Stimulated activated CD8-positive, alpha-beta memory T cell treated with anti-CD3 and anti-CD28 coated beads, Interleukin-15, amount 100 ng/mL, for 48 hours (primary cell): ENCODE measurements at regions not wholly inside any gene's neighbourhood (a gene's known extent, or its start where the extent isn't known, plus 50 kb on each side); places are given as distances from the start of the nearest gene placed in this dataset.

ENCODE experiments used
- DNase-seq, 2 donors: peaks; one replicate each; pipeline ENCODE4 v3.0.0-alpha.2; 2020; ENCODE audit warnings: low read depth in 2 of 2

GRCh38 chr19:29428071-29428470, 97.7 kb upstream of the VSTM2B start:
- no peak for DNase-seq

DNA sequence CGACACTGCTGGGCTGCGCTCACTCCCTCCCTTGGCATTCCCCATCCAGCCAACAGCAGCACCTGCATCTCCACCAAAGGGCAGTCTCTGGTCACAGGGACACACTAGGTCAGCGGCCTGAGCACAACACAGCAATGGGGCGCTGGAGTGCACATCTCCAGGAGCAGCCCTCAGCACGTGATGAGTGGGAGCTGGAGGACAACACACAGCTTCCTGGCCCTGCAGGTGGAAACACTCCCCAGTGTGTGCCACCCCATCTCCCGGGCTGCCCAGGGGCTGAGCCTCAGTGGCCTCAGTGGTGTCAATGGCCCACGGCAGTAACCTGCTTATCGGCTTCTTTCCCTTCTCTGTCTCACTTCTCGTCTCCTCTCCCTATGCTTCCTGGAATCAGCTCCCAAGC, 96.8 kb upstream of the VSTM2B start:
- no peak for DNase-seq

- no peak for DNase-seq
Observed at GRCh38 chr19:29429581-29429980, 96.2 kb upstream of the VSTM2B start.

- DNase-seq = no peak
Observed at GRCh38 chr19:29431332-29431731, 94.5 kb upstream of the VSTM2B start.

GRCh38 chr19:29432677-29433076, 93.1 kb upstream of the VSTM2B start:
- DNase-seq = no peak

DNA sequence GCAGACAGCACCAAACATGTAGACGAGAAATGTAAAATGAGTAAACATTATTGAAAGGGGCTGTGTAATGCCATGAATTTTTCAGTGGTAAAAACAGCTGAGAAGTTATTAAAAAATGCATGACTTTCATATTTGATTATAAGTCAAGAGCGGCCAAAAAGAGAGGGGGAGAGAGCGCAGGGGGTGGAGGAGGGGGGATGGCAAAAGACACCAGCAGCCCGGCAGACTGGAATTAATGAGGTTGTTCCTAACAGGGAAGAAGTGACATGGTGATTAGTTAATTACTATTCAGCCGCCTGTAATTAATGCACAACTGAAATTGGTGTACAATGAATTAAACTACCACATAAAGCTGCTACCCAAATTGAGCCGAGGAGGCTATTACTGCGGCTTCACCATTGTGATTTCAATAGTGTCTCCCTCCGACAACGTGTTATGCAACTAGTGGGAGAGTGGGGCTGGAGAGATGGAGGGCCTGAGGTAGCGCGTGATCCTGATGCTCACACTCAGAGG, 89.1 kb upstream of the VSTM2B start:
- no peak for DNase-seq

GRCh38 chr19:29439021-29439420, 86.8 kb upstream of the VSTM2B start:
- DNase-seq = no peak

DNA sequence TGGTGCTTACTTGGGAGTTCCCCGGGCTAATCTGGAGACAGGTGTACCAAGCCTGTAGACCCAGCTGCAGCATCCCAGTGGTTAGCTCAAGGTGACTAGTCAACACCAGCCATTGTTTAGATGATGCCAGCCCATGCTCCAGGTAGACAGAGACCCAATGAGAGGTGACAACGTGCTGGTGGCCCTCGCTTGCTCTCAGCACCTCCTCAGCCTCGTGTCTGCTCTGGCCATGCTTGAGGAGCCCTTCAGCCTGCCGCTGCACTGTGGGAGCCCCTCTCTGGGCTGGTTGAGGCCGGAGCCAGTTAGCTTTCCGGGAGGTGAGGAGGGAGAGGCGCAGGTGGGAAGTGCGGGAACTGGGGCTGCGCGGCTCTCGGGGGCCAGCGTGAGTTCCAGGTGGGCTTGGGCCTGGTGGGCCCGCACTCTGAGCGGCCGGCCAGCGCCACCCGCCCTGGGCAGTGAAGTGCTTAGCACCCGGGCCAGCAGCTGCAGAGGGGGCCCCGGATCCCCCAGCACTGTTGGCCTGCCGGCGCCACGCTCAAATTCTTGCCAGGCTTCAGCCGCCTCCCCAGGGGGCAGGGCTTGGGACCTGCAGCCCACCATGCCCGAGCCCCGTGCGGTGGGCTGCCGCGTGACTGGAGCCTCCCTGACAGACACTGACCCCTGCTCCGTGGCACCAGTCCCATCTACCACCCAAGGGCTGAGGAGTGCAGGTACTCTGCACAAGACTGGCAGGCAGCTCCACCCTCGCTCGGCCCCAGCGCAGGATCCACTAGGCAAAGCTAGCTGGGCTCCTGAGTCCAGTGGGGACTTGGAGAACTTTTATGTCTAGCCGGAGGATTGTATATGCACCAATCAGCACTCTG, 85.9 kb upstream of the VSTM2B start:
- DNase-seq = no peak

DNA sequence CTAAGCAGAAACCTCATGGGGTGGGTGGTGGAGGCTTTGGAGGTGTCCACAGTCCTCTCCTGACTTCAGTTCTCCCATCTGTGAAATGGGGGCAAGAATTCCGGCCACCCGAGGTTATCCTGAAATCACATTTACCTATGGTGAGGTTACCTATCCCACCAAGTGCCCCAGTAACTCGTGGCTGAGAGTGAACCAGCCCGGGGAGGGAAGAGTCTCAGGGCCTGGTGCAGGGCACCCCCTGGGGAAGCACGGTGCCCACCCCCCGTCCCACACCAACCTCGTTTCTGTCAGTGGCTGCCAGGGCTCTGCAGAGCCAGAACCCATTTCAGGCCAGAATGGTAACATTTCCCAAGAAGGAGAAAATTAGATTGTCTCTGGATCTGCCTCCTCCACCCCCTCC, 83.7 kb upstream of the VSTM2B start:
- no peak for DNase-seq

- no peak for DNase-seq
Observed at GRCh38 chr19:29442910-29443309, 82.9 kb upstream of the VSTM2B start.

- no peak for DNase-seq
Observed at GRCh38 chr19:29445246-29445645, 80.5 kb upstream of the VSTM2B start.

DNA sequence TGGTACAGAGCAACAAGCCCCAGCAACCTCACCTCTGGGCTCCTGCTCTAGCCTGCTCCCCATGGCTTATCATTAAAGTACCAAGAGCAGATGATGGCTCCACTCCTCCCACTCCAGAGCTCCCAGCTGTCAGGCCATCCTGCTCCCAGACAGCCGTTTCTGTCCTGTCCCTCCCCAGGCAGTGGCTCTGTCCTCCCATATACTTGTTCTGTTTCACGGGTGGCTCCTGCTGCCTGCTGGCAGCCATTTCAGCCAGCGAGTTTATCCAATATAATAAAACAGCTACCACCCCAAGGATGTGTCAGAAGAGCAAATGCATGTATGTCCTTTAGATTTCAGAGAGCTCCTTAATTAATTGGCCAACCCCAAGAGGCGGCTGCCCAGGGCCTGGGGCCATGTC, 79.4 kb upstream of the VSTM2B start:
- no peak for DNase-seq

DNA sequence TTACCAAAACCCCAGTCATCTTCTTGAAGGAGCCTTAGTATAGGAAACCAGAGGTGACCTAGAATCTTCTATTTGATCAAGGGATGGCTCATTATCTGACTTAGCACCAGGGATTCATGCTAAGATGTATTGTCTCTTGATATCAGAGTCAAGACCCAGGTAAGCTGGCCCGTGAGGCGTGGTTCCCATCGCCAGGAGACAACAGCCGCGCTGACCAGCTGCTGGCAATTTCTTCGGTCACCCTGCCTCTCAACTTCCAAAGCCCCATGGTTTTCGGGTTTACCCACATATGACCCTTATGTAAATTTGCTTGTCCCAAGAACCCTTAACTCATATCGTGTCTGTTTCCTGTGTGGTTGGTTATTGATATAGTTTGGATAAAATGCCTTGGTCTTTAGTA, 77.7 kb upstream of the VSTM2B start:
- no peak for DNase-seq

- no peak for DNase-seq
Observed at GRCh38 chr19:29449371-29449770, 76.4 kb upstream of the VSTM2B start.

DNA sequence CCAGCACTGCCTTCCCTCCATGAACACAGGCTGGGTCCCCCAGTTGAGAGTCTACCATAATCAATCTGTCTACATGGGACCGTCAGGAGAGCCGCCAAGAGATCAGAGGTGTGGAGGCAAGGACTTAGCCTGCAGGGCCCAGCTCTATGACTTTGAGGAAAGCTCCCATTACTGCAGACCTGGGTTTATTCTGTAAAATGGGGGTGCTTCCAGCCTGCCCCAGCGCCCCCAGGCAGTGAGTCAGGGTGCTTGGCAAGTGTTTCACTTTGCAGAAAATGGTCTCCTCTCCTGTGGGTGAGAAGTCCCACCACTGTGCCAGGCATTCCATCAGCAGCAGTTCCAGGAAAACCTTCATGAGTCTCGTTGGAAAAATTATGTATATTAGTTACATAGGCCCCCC, 75.5 kb upstream of the VSTM2B start:
- DNase-seq = no peak

DNA sequence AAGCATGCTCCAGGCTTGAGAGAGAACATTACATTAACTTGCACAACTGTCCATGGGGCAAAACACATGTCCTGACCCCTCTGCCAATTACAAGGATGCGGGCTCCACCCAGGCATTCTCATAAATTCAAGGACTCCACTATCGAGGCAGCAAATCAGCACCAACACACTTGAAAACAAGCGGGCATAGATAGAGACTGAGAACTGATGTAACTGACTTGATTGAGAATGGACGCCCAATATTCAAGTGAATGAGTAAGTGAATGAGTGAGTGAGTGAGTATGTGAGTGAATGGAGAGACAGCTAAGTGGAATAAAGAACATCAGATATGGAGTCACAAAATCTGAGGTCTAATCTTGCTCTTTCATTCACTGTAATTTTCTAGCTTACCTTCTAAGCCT, 75.0 kb upstream of the VSTM2B start:
- DNase-seq = no peak

DNA sequence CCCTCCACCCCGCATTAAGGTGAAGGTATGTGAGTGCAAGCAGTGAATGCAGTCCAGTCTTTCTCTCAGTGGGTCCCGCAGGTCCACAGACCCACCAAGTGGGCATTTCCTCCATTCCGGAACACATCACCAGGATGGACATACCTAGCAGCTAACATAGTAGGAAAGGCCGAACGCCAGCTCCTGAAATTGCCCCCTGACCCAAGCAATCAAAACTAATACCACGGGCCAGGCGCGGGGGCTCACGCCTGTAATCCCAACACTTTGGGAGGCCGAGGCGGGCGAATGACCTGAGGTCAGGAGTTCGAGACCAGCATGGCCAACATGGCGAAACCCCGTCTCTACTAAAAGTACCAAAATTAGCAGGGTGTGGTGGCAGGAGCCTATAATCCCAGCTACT, 71.7 kb upstream of the VSTM2B start:
- DNase-seq = no peak

- no peak for DNase-seq
Observed at GRCh38 chr19:29457413-29457812, 68.4 kb upstream of the VSTM2B start.

DNA sequence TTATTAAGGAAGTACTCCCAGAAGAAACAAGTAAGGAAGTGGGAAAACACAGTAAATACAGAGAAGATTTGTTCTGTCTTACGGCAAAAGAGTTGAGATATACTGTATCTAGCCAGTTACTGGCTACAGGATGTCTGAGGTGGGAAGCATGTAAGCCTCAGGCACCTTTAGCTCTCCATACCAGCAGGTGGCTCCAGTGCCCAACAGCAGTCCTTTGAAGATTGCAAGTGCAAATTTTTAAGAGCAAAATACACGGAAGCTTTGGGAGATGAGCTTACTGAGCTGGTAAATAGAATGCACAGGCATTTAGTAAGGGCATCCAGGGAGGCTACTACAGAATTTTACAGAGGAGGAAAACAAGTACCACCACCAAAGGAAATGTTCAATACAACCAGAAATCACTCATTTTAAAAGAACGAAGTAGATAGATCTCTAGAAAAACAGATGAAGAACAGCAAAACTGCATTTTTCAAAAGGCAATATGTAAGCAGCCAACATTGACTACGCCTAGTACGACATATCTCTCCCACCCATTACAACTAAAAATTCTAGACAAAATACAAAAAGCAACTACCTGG, 57.9 kb upstream of the VSTM2B start:
- no peak for DNase-seq

GRCh38 chr19:29475469-29475868, 50.3 kb upstream of the VSTM2B start:
- no peak for DNase-seq
